Caco-2 (cell line): ENCODE measurements at regions not wholly inside any gene's neighbourhood (a gene's known extent, or its start where the extent isn't known, plus 50 kb on each side); places are given as distances from the start of the nearest gene placed in this dataset.

Experiments used
- BruUV-seq: library from RNA; stranded (reverse); fragments of 400-500 nt; replicated peaks from 2 replicates; lab custom pipeline; 2021; lab: Mats Ljungman, UMichigan
- CTCF ChIA-PET: fragments of 300-600 bp; sonication (Branson Sonifier 250); formaldehyde crosslinking; loops from one replicate; lab custom pipeline; 2022; ENCODE audit warnings: antibody characterized with exemption; lab: Charles Lee
- POLR2A ChIA-PET: fragments of 300-600 bp; sonication (Branson Sonifier 250); formaldehyde crosslinking; loops from one replicate; lab custom pipeline; 2022; ENCODE audit warnings: antibody characterized with exemption; lab: Charles Lee
- DNase-seq, 2 experiments: peaks; one replicate each; pipeline versions ENCODE4 v3.0.0 to v3.0.0-alpha.2; 2020 to 2022
- H3K27me3 ChIP-seq: replicated peaks from 2 replicates; pipeline ENCODE4 v1.6.0; 2011; ENCODE audit warnings: low read length; ENCODE audit not compliant: control insufficient read depth, insufficient read depth
- H3K36me3 ChIP-seq: 2 replicates; pipeline ENCODE4 v1.5.1; 2011; ENCODE audit warnings: low read length; ENCODE audit not compliant: control insufficient read depth, insufficient read depth
- H3K4me1 ChIP-seq: fragments of 250-450 bp; sonication (Bioruptor Pico); 2 replicates; pipeline ENCODE4 v1.5.1; 2020; ENCODE audit warnings: mild to moderate bottlenecking
- H3K4me3 ChIP-seq: 2 replicates; pipeline ENCODE4 v1.5.1; 2011; ENCODE audit warnings: low read depth, mild to moderate bottlenecking, control low read depth, low read length
- H3K9me3 ChIP-seq: fragments of 250-450 bp; sonication (Bioruptor Pico); 2 replicates; pipeline ENCODE4 v1.5.1; 2020; ENCODE audit warnings: mild to moderate bottlenecking, moderate library complexity
- H3K27ac Mint-ChIP-seq: one replicate; pipeline ENCODE4 v1.8.0; 2022; ENCODE audit warnings: mixed read lengths; ENCODE audit not compliant: unreplicated experiment
- H3K27me3 Mint-ChIP-seq: one replicate; pipeline ENCODE4 v1.8.0; 2022; ENCODE audit warnings: mixed read lengths; ENCODE audit not compliant: insufficient read depth, unreplicated experiment
- H3K36me3 Mint-ChIP-seq: one replicate; pipeline ENCODE4 v1.8.0; 2022; ENCODE audit warnings: mild to moderate bottlenecking, mixed read lengths; ENCODE audit not compliant: insufficient read depth, unreplicated experiment
- H3K4me1 Mint-ChIP-seq: one replicate; pipeline ENCODE4 v1.8.0; 2022; ENCODE audit warnings: low read depth, mixed read lengths; ENCODE audit not compliant: unreplicated experiment
- H3K4me3 Mint-ChIP-seq: one replicate; pipeline ENCODE4 v1.8.0; 2022; ENCODE audit warnings: mild to moderate bottlenecking, moderate library complexity, mixed read lengths; ENCODE audit not compliant: unreplicated experiment
- H3K9me3 Mint-ChIP-seq: one replicate; pipeline ENCODE4 v1.8.0; 2022; ENCODE audit warnings: mixed read lengths; ENCODE audit not compliant: unreplicated experiment
- CTCF ChIP-seq, 2 experiments: fragments of 200-600 bp in 1 of 2; IDR thresholded peaks; 1 replicate in 1 of 2; 2 replicates in 1 of 2; pipeline versions ENCODE4 v1.5.1 to v1.8.0; 2011 to 2022; ENCODE audit warnings: antibody characterized with exemption in 1 of 2, control low read depth in 1 of 2, inconsistent platforms in 1 of 2, low read depth in 1 of 2, low read length in 1 of 2, mild to moderate bottlenecking in 1 of 2, moderate library complexity in 1 of 2; ENCODE audit not compliant: insufficient read depth in 1 of 2, severe bottlenecking in 1 of 2, unreplicated experiment in 1 of 2
- intact Hi-C: fragments of 100-400 bp; cut with micrococcal nuclease; formaldehyde crosslinking; loops from one replicate; pipeline ENCODE4 v1.10.0; 2022; ENCODE audit not compliant: unreplicated experiment

- H3K4me3 ChIP-seq = no peak overlapping the region
- ChIA-PET CTCF (no interaction called here), POLR2A (no interaction called here)
- H3K4me1 ChIP-seq = no peaks in the 10 kb centered on the region
- Mint-ChIP-seq H3K36me3 (no peaks in the 10 kb centered on the region), H3K27ac (no peak overlapping the region), H3K9me3 (no peaks in the 10 kb centered on the region), H3K4me3 (no peak overlapping the region), H3K4me1 (no peaks in the 10 kb centered on the region), H3K27me3 (peaks cover 38% of the 10 kb centered on the region)
- DNase-seq = no peak
- H3K36me3 ChIP-seq = no peaks in the 10 kb centered on the region
- no peaks in the 10 kb centered on the region for H3K27me3 ChIP-seq
- BruUV-seq = no TSS peak
- no peaks in the 10 kb centered on the region for H3K9me3 ChIP-seq
- no peak for TF ChIP-seq CTCF (IDR thresholded peaks at IDR 0.05; ENCODE audit: insufficient read depth in 1 of 2, low read depth in 1 of 2, low read length in 1 of 2, severe bottlenecking in 1 of 2, unreplicated experiment in 1 of 2)
- intact Hi-C loops = no loop called here
These were observed 97.2 kb upstream of the SFSWAP start for GRCh38 chr12:131613678-131614077.

- no peaks in the 10 kb centered on the region for H3K9me3 ChIP-seq
- Mint-ChIP-seq H3K4me3 (no peak overlapping the region), H3K27me3 (peaks cover 41% of the 10 kb centered on the region), H3K36me3 (no peaks in the 10 kb centered on the region), H3K9me3 (no peaks in the 10 kb centered on the region), H3K27ac (no peak overlapping the region), H3K4me1 (no peaks in the 10 kb centered on the region)
- no peaks in the 10 kb centered on the region for H3K36me3 ChIP-seq
- POLR2A ChIA-PET = no interaction called here
- BruUV-seq = no TSS peak
- no peak for TF ChIP-seq CTCF (IDR thresholded peaks at IDR 0.05; ENCODE audit: insufficient read depth in 1 of 2, low read depth in 1 of 2, low read length in 1 of 2, severe bottlenecking in 1 of 2, unreplicated experiment in 1 of 2)
- H3K27me3 ChIP-seq = no peaks in the 10 kb centered on the region
- intact Hi-C loops = no loop called here
- no peaks in the 10 kb centered on the region for H3K4me1 ChIP-seq
- H3K4me3 ChIP-seq = no peak overlapping the region
- CTCF ChIA-PET = no interaction called here
- no peak for DNase-seq
These were observed 95.4 kb upstream of the SFSWAP start for GRCh38 chr12:131615326-131616042.

GRCh38 chr12:131616043-131616700 is 94.7 kb upstream of the SFSWAP start:
- CTCF ChIA-PET = no interaction called here
- Histone ChIP-seq H3K27me3 (no peaks in the 10 kb centered on the region), H3K36me3 (no peaks in the 10 kb centered on the region), H3K4me1 (no peaks in the 10 kb centered on the region), H3K4me3 (no peak overlapping the region), H3K9me3 (no peaks in the 10 kb centered on the region)
- no TSS peak for BruUV-seq
- no peaks in the 10 kb centered on the region for H3K36me3 Mint-ChIP-seq
- H3K4me1 Mint-ChIP-seq = no peaks in the 10 kb centered on the region
- no peak overlapping the region for H3K4me3 Mint-ChIP-seq
- TF ChIP-seq CTCF (IDR thresholded peaks at IDR 0.05; ENCODE audit: insufficient read depth in 1 of 2, low read depth in 1 of 2, low read length in 1 of 2, severe bottlenecking in 1 of 2, unreplicated experiment in 1 of 2) = no peak
- intact Hi-C loops = no loop called here
- peaks cover 36% of the 10 kb centered on the region for H3K27me3 Mint-ChIP-seq
- no peaks in the 10 kb centered on the region for H3K9me3 Mint-ChIP-seq
- H3K27ac Mint-ChIP-seq = no peak overlapping the region
- POLR2A ChIA-PET = no interaction called here
- DNase-seq = no peak
